ENCODE measurements at regions not wholly inside any gene's neighbourhood (a gene's known extent, or its start where the extent isn't known, plus 50 kb on each side); places are given as distances from the start of the nearest gene placed in this dataset.
"Not testable (repeated sequence)": the region's sequence is repeated elsewhere in the genome, so short reads cannot be mapped to it uniquely, and the experiment has no call there.

GRCh38 chr4:84019626-84020025 is 479.5 kb downstream of the NKX6-1 start:
- no peak for DNase-seq

- no peak for DNase-seq
These were observed 467.1 kb downstream of the GPAT3 start for GRCh38 chr4:84003046-84003445.

- DNase-seq: no peak
These were observed 466.1 kb downstream of the GPAT3 start for GRCh38 chr4:84001876-84002569.

- DNase-seq: no peak
These were observed 460.3 kb downstream of the GPAT3 start for GRCh38 chr4:83996254-83996653.

- DNase-seq: no peak
These were observed 457.9 kb downstream of the GPAT3 start for GRCh38 chr4:83993774-83994173.

GRCh38 chr4:83989835-83990234 is 453.9 kb downstream of the GPAT3 start:
- DNase-seq: no peak

GRCh38 chr4:83981156-83981555 is 445.2 kb downstream of the GPAT3 start:
- DNase-seq: no peak

- no peak for DNase-seq
These were observed 443.9 kb downstream of the GPAT3 start for GRCh38 chr4:83979773-83980172.

GRCh38 chr4:83974111-83974780 is 438.3 kb downstream of the GPAT3 start:
- no peak for DNase-seq

GRCh38 chr4:83964996-83965541 is 429.2 kb downstream of the GPAT3 start:
- no peak for DNase-seq

- DNase-seq: no peak
These were observed 426.6 kb downstream of the GPAT3 start for GRCh38 chr4:83962492-83962891.

- no peak for DNase-seq
These were observed 425.7 kb downstream of the GPAT3 start for GRCh38 chr4:83961575-83961974.

- DNase-seq: no peak
These were observed 423.3 kb downstream of the GPAT3 start for GRCh38 chr4:83959160-83959559.

GRCh38 chr4:83947830-83948193 is 411.9 kb downstream of the GPAT3 start:
- no peak for DNase-seq

GRCh38 chr4:83947125-83947829 is 411.4 kb downstream of the GPAT3 start:
- no peak for DNase-seq

GRCh38 chr4:83943691-83944090 is 407.8 kb downstream of the GPAT3 start:
- not testable (repeated sequence) for DNase-seq

GRCh38 chr4:83932750-83933391 is 397.0 kb downstream of the GPAT3 start:
- DNase-seq: no peak

- DNase-seq: no peak
These were observed 395.9 kb downstream of the GPAT3 start for GRCh38 chr4:83931659-83932438.

GRCh38 chr4:83929550-83929949 is 393.6 kb downstream of the GPAT3 start:
- DNase-seq: no peak

GRCh38 chr4:83926950-83927349 is 391.0 kb downstream of the GPAT3 start:
- DNase-seq: no peak

- DNase-seq: no peak
These were observed 387.4 kb downstream of the GPAT3 start for GRCh38 chr4:83923341-83923740.

Measured in hypothalamus (tissue), 51 donors.